ENCODE measurements at regions not wholly inside any gene's neighbourhood (a gene's known extent, or its start where the extent isn't known, plus 50 kb on each side); places are given as distances from the start of the nearest gene placed in this dataset.

GRCh38 chr18:44149706-44150105, 531.0 kb upstream of the SETBP1 start:
- no peak overlapping the region for H3K27ac Mint-ChIP-seq
- no peaks in the 10 kb centered on the region for H3K4me1 Mint-ChIP-seq
- H3K27me3 ChIP-seq (ENCODE audit: control insufficient read depth, insufficient read depth, low read length, poor library complexity, severe bottlenecking): no peaks in the 10 kb centered on the region
- no peak for DNase-seq
- WGBS, 2 experiments (ENCODE audit: insufficient coverage in 1 of 2, insufficient read length in 1 of 2): 82 to 86% methylated on average over 1 of the region's 1 CpG
- no peak for TF ChIP-seq CTCF (conservative IDR thresholded peaks at IDR 0.05)
- H3K36me3 ChIP-seq (ENCODE audit: control insufficient read depth, insufficient read depth, low read length): no peaks in the 10 kb centered on the region
- no peak overlapping the region for H3K27ac ChIP-seq (ENCODE audit: low read depth, low read length)
- no peaks in the 10 kb centered on the region for H3K9me3 ChIP-seq (ENCODE audit: control insufficient read depth, low read length)
- H3K4me1 ChIP-seq (ENCODE audit: control insufficient read depth, insufficient read depth, low read length): no peaks in the 10 kb centered on the region
- H3K9me3 Mint-ChIP-seq: no peaks in the 10 kb centered on the region
- no peak overlapping the region for H3K4me3 Mint-ChIP-seq
- H3K9ac ChIP-seq (ENCODE audit: extremely low read depth, low read length, poor library complexity, severe bottlenecking): no peak overlapping the region
- H3K36me3 Mint-ChIP-seq (ENCODE audit: low read depth): no peaks in the 10 kb centered on the region
- no peaks in the 10 kb centered on the region for H3K27me3 Mint-ChIP-seq (ENCODE audit: insufficient read depth)
- no peak overlapping the region for H3K4me3 ChIP-seq (ENCODE audit: low read length)

DNA sequence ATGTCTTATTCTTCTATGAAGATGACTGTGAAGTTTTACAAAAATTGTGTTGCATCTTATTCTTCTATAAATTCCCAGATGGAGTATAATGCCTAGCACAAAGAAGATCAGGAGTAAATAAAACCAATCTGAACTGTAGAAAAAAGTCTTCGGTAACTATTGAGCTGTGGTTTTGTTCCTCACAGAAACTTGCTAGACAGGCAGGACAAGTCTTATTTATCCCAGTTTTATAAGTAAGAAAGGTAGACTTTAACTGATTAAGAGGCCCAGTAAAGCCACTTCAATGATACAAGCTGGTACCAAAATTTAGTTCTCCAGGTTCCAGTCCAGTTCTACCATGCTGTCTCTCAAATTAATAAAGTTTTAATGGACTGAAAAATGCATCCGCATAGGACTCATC, 526.7 kb upstream of the SETBP1 start:
- Mint-ChIP-seq H3K9me3 (no peaks in the 10 kb centered on the region), H3K4me3 (no peak overlapping the region), H3K27me3 (ENCODE audit: insufficient read depth) (no peaks in the 10 kb centered on the region), H3K27ac (no peak overlapping the region), H3K36me3 (ENCODE audit: low read depth) (no peaks in the 10 kb centered on the region), H3K4me1 (peaks cover 6% of the 10 kb centered on the region)
- Histone ChIP-seq H3K9me3 (ENCODE audit: control insufficient read depth, low read length) (no peaks in the 10 kb centered on the region), H3K4me3 (ENCODE audit: low read length) (no peak overlapping the region), H3K36me3 (ENCODE audit: control insufficient read depth, insufficient read depth, low read length) (no peaks in the 10 kb centered on the region), H3K4me1 (ENCODE audit: control insufficient read depth, insufficient read depth, low read length) (no peaks in the 10 kb centered on the region), H3K9ac (ENCODE audit: extremely low read depth, low read length, poor library complexity, severe bottlenecking) (no peak overlapping the region), H3K27ac (ENCODE audit: low read depth, low read length) (no peak overlapping the region), H3K27me3 (ENCODE audit: control insufficient read depth, insufficient read depth, low read length, poor library complexity, severe bottlenecking) (no peaks in the 10 kb centered on the region)
- DNase-seq: no peak
- 94 to 100% methylated on average over 1 to 2 of the region's 2 CpGs for WGBS, 2 experiments (ENCODE audit: insufficient coverage in 1 of 2, insufficient read length in 1 of 2)
- TF ChIP-seq CTCF (conservative IDR thresholded peaks at IDR 0.05): no peak

DNA sequence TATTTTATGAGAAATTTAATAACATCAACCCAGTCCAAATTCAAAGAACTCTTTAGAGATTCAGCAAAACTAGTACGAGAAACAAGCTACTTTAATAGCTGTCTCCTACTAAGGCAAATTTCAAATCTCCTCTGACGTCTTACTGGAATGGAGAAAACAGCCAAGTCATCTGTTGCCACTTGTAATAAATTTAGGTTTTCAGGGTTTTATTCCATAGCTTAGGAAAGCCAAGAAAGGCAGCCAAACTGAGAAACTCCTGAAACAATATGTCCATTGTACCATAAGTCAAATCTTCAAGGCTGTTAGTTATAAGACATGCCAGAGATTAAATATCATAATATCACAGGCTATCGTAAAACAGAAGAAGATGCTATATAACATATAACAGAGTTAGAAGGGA, 524.6 kb upstream of the SETBP1 start:
- 98 to 100% methylated on average over 3 of the region's 3 CpGs for WGBS, 2 experiments (ENCODE audit: insufficient coverage in 1 of 2, insufficient read length in 1 of 2)

More for the DNA sequence above, 524.6 kb upstream of the SETBP1 start:
- no peak for DNase-seq
- H3K9me3 ChIP-seq (ENCODE audit: control insufficient read depth, low read length): no peaks in the 10 kb centered on the region
- TF ChIP-seq CTCF (conservative IDR thresholded peaks at IDR 0.05): no peak
- H3K4me1 Mint-ChIP-seq: peaks cover 6% of the 10 kb centered on the region
- H3K4me3 ChIP-seq (ENCODE audit: low read length): no peak overlapping the region
- H3K4me1 ChIP-seq (ENCODE audit: control insufficient read depth, insufficient read depth, low read length): no peaks in the 10 kb centered on the region
- H3K36me3 ChIP-seq (ENCODE audit: control insufficient read depth, insufficient read depth, low read length): no peaks in the 10 kb centered on the region
- no peak overlapping the region for H3K9ac ChIP-seq (ENCODE audit: extremely low read depth, low read length, poor library complexity, severe bottlenecking)
- H3K9me3 Mint-ChIP-seq: no peaks in the 10 kb centered on the region
- no peaks in the 10 kb centered on the region for H3K36me3 Mint-ChIP-seq (ENCODE audit: low read depth)
- H3K27me3 Mint-ChIP-seq (ENCODE audit: insufficient read depth): no peaks in the 10 kb centered on the region
- no peak overlapping the region for H3K4me3 Mint-ChIP-seq
- H3K27me3 ChIP-seq (ENCODE audit: control insufficient read depth, insufficient read depth, low read length, poor library complexity, severe bottlenecking): no peaks in the 10 kb centered on the region
- H3K27ac ChIP-seq (ENCODE audit: low read depth, low read length): no peak overlapping the region
- H3K27ac Mint-ChIP-seq: no peak overlapping the region

Data from endodermal cell (in vitro differentiated cells).